Activated CD8-positive, alpha-beta T cell treated with anti-CD3 and anti-CD28 coated beads for 36 hours (primary cell): ENCODE measurements at regions not wholly inside any gene's neighbourhood (a gene's known extent, or its start where the extent isn't known, plus 50 kb on each side); places are given as distances from the start of the nearest gene placed in this dataset.

Experiments
- ATAC-seq: fragments of 200-7000 bp; cut with Tn5 transposase; one replicate; pipeline ENCODE4 v1.10.0; 2021; ENCODE audit warnings: mild to moderate bottlenecking, moderate library complexity
- CTCF ChIA-PET: fragments of 350-600 bp; sonication (Branson Sonifier 250); formaldehyde crosslinking; loops from one replicate; lab custom pipeline; 2021; ENCODE audit warnings: antibody characterized with exemption; lab: Charles Lee
- POLR2A ChIA-PET: fragments of 350-600 bp; sonication (Branson Sonifier 250); formaldehyde crosslinking; loops from one replicate; lab custom pipeline; 2021; ENCODE audit warnings: antibody characterized with exemption; lab: Charles Lee
- DNase-seq: peaks from one replicate; pipeline ENCODE4 v3.0.0-alpha.2; 2020
- H3K27ac Mint-ChIP-seq: one replicate; pipeline ENCODE4 v1.8.0; 2021; ENCODE audit warnings: mild to moderate bottlenecking, mixed read lengths
- H3K27me3 Mint-ChIP-seq: one replicate; pipeline ENCODE4 v1.8.0; 2021; ENCODE audit warnings: mixed read lengths
- H3K36me3 Mint-ChIP-seq: one replicate; pipeline ENCODE4 v1.8.0; 2021; ENCODE audit warnings: low read depth, mixed read lengths
- H3K4me1 Mint-ChIP-seq: one replicate; pipeline ENCODE4 v1.8.0; 2021; ENCODE audit warnings: low read depth, mixed read lengths
- H3K4me3 Mint-ChIP-seq: one replicate; pipeline ENCODE4 v1.8.0; 2021; ENCODE audit warnings: mild to moderate bottlenecking, moderate library complexity, mixed read lengths
- H3K9me3 Mint-ChIP-seq: one replicate; pipeline ENCODE4 v1.8.0; 2021; ENCODE audit warnings: mixed read lengths
- CTCF ChIP-seq: fragments of 200-600 bp; IDR thresholded peaks from one replicate; pipeline ENCODE4 v1.8.0; 2022; ENCODE audit warnings: antibody characterized with exemption, mild to moderate bottlenecking
- intact Hi-C: fragments of 100-400 bp; cut with micrococcal nuclease; formaldehyde crosslinking; loops from one replicate; pipeline ENCODE4 v1.10.0; 2022

DNA sequence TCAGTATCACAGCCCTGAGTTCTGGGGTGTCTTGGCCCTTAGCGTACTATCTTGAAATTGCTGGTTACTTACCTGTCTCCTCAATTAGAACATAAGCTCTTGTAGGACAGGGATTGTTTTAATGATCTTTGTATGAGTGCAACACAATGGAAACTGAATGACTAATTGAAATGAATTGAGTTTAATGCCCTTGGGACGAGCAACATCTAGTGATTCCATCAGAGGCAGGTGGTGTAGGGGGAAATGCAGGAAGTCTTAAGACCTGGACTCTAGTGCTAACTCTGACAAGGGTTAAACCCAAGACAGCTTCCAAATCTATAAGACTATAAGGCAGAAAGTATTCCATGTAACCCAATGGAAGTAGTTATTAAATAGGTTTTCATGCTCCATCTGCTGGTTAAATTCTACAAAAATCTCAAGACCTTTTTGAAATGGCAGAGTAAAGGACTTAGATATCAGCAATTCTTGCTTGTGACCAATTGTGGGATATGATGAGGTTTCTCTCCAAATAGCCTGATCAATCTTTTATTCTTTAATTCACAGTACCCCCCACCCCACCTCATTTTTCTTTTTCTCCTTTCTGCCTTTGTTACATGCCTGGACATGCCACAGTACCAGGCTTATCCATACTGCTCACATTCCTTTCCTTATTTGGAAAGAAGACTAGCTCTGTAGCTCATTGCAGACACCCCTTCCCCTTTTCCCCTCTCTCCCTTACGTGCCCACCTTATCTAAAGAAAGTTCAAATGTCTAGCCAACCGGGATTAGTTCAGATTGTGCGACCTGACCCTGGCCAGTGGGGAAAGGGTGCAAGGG lies 340.8 kb downstream of the PAPSS1 start:
- intact Hi-C loops = no loop called here
- H3K4me3 Mint-ChIP-seq = no peak overlapping the region
- H3K9me3 Mint-ChIP-seq = no peaks in the 10 kb centered on the region
- ChIA-PET POLR2A (no interaction called here), CTCF (no interaction called here)
- no peaks in the 10 kb centered on the region for H3K36me3 Mint-ChIP-seq
- no peak for ATAC-seq
- no peak for TF ChIP-seq CTCF
- H3K27ac Mint-ChIP-seq = no peak overlapping the region
- peaks cover 5% of the 10 kb centered on the region for H3K27me3 Mint-ChIP-seq
- no peaks in the 10 kb centered on the region for H3K4me1 Mint-ChIP-seq
- DNase-seq = no peak

DNA sequence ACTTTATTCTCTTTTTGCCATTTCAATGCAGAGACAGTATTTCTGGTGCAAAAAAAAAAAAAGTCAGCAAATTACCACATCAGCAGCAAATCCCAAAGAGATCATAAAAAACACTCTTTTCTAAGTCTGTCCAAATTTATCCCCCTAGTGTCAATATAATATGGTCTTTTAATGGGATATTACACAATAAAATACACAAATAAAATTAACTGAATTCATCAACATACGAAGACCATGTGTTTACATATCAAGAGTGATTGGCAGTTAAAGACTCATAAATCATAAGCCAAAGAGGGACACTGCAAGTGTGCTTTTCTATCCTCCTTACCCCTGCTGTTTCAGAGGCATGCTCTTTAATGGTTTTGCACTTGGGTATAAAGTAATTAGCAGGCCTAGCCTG lies 340.2 kb upstream of the DKK2 start:
- no peak for TF ChIP-seq CTCF
- ChIA-PET CTCF (no interaction called here), POLR2A (interaction anchor here (0.6 kb wide), 1 partner anchor 19 kb away, joined by 3 read pairs; no protein-coding TSS in a partner anchor)
- H3K36me3 Mint-ChIP-seq = no peaks in the 10 kb centered on the region
- intact Hi-C loops = no loop called here
- H3K27ac Mint-ChIP-seq = no peak overlapping the region
- H3K4me3 Mint-ChIP-seq = no peak overlapping the region
- peaks cover 5% of the 10 kb centered on the region for H3K27me3 Mint-ChIP-seq
- ATAC-seq = no peak
- no peak for DNase-seq
- H3K9me3 Mint-ChIP-seq = no peaks in the 10 kb centered on the region
- H3K4me1 Mint-ChIP-seq = no peaks in the 10 kb centered on the region

DNA sequence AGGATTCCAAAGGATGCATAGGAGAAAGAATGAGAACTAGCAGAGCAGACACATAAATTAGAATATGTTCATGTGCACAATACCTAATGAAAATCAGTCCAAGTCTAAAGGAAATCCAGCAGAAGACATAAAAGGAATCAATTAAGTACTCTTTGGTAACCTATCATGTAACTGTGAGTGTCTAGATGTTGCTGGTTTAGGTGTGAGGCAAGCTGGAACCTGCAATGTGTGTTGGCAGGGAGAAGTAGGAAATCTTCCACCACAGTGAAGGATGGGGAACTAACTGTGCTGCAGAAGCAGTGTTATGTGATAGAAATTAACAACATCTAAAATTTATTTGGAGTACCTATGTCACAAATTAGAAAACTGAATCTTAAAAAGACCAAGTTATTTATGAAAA lies 330.8 kb upstream of the DKK2 start:
- CTCF ChIA-PET = no interaction called here
- Mint-ChIP-seq H3K4me1 (no peaks in the 10 kb centered on the region), H3K4me3 (no peak overlapping the region), H3K27me3 (no peaks in the 10 kb centered on the region), H3K9me3 (no peaks in the 10 kb centered on the region), H3K36me3 (no peaks in the 10 kb centered on the region), H3K27ac (no peak overlapping the region)
- no peak for TF ChIP-seq CTCF
- POLR2A ChIA-PET = no interaction called here
- intact Hi-C loops = no loop called here
- ATAC-seq = no peak
- no peak for DNase-seq

DNA sequence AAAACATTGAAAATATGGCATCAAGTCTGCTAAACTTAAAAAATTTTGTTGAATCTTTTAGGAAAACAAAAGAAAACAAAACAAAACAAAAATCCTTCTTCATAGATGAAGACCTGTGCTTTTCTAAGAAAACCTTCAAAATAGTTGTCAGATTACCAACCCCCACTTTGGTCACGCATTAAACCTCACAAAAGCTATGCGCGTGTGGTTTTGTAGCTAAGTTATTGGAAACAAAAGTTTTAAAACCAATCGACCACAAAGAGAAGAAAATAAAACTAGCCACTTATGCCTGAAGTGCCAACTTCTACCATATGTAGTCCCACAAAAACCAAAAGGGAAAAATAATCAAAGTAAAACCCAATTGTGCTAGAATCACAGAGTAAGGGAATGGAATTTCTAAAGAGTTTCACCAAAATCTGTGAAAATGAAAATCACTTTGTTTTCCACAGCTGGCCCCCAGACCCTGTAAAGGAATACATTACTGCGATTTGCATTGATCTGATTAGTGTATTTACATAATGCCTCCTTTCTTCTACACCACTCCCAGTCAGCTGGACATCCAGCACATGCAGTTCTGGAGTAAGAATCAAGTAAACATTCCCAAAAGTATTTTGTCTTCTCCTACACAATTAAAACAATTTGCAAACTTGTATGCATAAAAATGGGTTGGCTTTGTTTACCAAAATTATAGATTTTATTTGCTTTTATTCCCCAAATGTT lies 330.1 kb upstream of the DKK2 start:
- Mint-ChIP-seq H3K4me1 (no peaks in the 10 kb centered on the region), H3K36me3 (no peaks in the 10 kb centered on the region), H3K27me3 (peaks cover 2% of the 10 kb centered on the region), H3K4me3 (no peak overlapping the region), H3K27ac (no peak overlapping the region), H3K9me3 (no peaks in the 10 kb centered on the region)
- ATAC-seq (no peak), DNase-seq (no peak)
- TF ChIP-seq CTCF = no peak
- POLR2A ChIA-PET = no interaction called here
- intact Hi-C loops = no loop called here
- CTCF ChIA-PET = interaction anchor here (0.6 kb wide), 1 partner anchor 368 kb away, joined by 3 read pairs; no protein-coding TSS in a partner anchor

- H3K36me3 Mint-ChIP-seq = no peaks in the 10 kb centered on the region
- no peak overlapping the region for H3K27ac Mint-ChIP-seq
- DNase-seq (no peak), ATAC-seq (no peak)
- no peaks in the 10 kb centered on the region for H3K4me1 Mint-ChIP-seq
- H3K9me3 Mint-ChIP-seq = no peaks in the 10 kb centered on the region
- ChIA-PET CTCF (no interaction called here), POLR2A (no interaction called here)
- peaks cover 4% of the 10 kb centered on the region for H3K27me3 Mint-ChIP-seq
- intact Hi-C loops = no loop called here
- no peak for TF ChIP-seq CTCF
- no peak overlapping the region for H3K4me3 Mint-ChIP-seq
Measured at GRCh38 chr4:107363125-107363524, 327.0 kb upstream of the DKK2 start.
